ENCODE measurements at regions not wholly inside any gene's neighbourhood (a gene's known extent, or its start where the extent isn't known, plus 50 kb on each side); places are given as distances from the start of the nearest gene placed in this dataset.
"Not testable (repeated sequence)": the region's sequence is repeated elsewhere in the genome, so short reads cannot be mapped to it uniquely, and the experiment has no call there.

GRCh38 chr1:184184614-184185013 lies 133.1 kb downstream of the TSEN15 start:
- not testable (repeated sequence) for DNase-seq

- no peak for DNase-seq
These were observed 133.8 kb downstream of the TSEN15 start for GRCh38 chr1:184185347-184185746.

- no peak for DNase-seq
These were observed 134.6 kb downstream of the TSEN15 start for GRCh38 chr1:184186167-184186566.

GRCh38 chr1:184187097-184187496 lies 135.6 kb downstream of the TSEN15 start:
- no peak for DNase-seq

GRCh38 chr1:184188037-184188436 lies 136.5 kb downstream of the TSEN15 start:
- DNase-seq = no peak

- DNase-seq = no peak
These were observed 137.8 kb downstream of the TSEN15 start for GRCh38 chr1:184189361-184189760.

GRCh38 chr1:184190616-184191015 lies 139.1 kb downstream of the TSEN15 start:
- no peak for DNase-seq

- no peak for DNase-seq
These were observed 139.7 kb downstream of the TSEN15 start for GRCh38 chr1:184191181-184191621.

GRCh38 chr1:184192796-184193195 lies 141.3 kb downstream of the TSEN15 start:
- DNase-seq = no peak

GRCh38 chr1:184193451-184193850 lies 141.9 kb downstream of the TSEN15 start:
- DNase-seq = no peak

GRCh38 chr1:184194236-184194635 lies 142.7 kb downstream of the TSEN15 start:
- no peak for DNase-seq

- DNase-seq = not testable (repeated sequence)
These were observed 144.2 kb downstream of the TSEN15 start for GRCh38 chr1:184195722-184196121.

- no peak for DNase-seq
These were observed 146.3 kb downstream of the TSEN15 start for GRCh38 chr1:184197831-184198230.

- DNase-seq = no peak
These were observed 147.5 kb downstream of the TSEN15 start for GRCh38 chr1:184199036-184199435.

GRCh38 chr1:184199438-184200085 lies 148.0 kb downstream of the TSEN15 start:
- no peak for DNase-seq

GRCh38 chr1:184208622-184209021 lies 157.1 kb downstream of the TSEN15 start:
- no peak for DNase-seq

GRCh38 chr1:184210031-184210430 lies 158.5 kb downstream of the TSEN15 start:
- no peak for DNase-seq

GRCh38 chr1:184210862-184211261 lies 159.3 kb downstream of the TSEN15 start:
- DNase-seq = no peak

GRCh38 chr1:184212649-184213314 lies 161.3 kb downstream of the TSEN15 start:
- no peak for DNase-seq

- no peak for DNase-seq
These were observed 162.6 kb downstream of the TSEN15 start for GRCh38 chr1:184214128-184214527.

GRCh38 chr1:184215274-184215925 lies 163.9 kb downstream of the TSEN15 start:
- DNase-seq = no peak

- DNase-seq = no peak
These were observed 167.0 kb downstream of the TSEN15 start for GRCh38 chr1:184218458-184219075.

- DNase-seq = no peak
These were observed 167.4 kb upstream of the C1orf21 start for GRCh38 chr1:184219414-184219813.

GRCh38 chr1:184219883-184220282 lies 166.9 kb upstream of the C1orf21 start:
- no peak for DNase-seq

Data from stimulated activated naive CD4-positive, alpha-beta T cell (primary cell).